Activated CD4-positive, alpha-beta T cell treated with anti-CD3 and anti-CD28 coated beads, Interleukin-2, amount 10 ng/mL, durations not matched to agents 24 days and 14 days (primary cell): ENCODE measurements at regions not wholly inside any gene's neighbourhood (a gene's known extent, or its start where the extent isn't known, plus 50 kb on each side); places are given as distances from the start of the nearest gene placed in this dataset.

Source experiments
- DNase-seq: peaks from one replicate; pipeline ENCODE4 v3.0.0; 2022
- H3K27ac Mint-ChIP-seq: one replicate; pipeline ENCODE4 v1.8.0; 2022; ENCODE audit warnings: mild to moderate bottlenecking, mixed read lengths
- H3K27me3 Mint-ChIP-seq: one replicate; pipeline ENCODE4 v1.8.0; 2022; ENCODE audit warnings: mixed read lengths
- H3K36me3 Mint-ChIP-seq: one replicate; pipeline ENCODE4 v1.8.0; 2022; ENCODE audit warnings: low read depth, mild to moderate bottlenecking, mixed read lengths
- H3K4me1 Mint-ChIP-seq: one replicate; pipeline ENCODE4 v1.8.0; 2021; ENCODE audit warnings: mixed read lengths
- H3K4me3 Mint-ChIP-seq: one replicate; pipeline ENCODE4 v1.8.0; 2022; ENCODE audit warnings: mild to moderate bottlenecking, moderate library complexity, mixed read lengths
- H3K9me3 Mint-ChIP-seq: one replicate; pipeline ENCODE4 v1.8.0; 2021; ENCODE audit warnings: mixed read lengths
- intact Hi-C: fragments of 100-400 bp; cut with micrococcal nuclease; formaldehyde crosslinking; loops from one replicate; pipeline ENCODE4 v1.15.1; 2023

DNA sequence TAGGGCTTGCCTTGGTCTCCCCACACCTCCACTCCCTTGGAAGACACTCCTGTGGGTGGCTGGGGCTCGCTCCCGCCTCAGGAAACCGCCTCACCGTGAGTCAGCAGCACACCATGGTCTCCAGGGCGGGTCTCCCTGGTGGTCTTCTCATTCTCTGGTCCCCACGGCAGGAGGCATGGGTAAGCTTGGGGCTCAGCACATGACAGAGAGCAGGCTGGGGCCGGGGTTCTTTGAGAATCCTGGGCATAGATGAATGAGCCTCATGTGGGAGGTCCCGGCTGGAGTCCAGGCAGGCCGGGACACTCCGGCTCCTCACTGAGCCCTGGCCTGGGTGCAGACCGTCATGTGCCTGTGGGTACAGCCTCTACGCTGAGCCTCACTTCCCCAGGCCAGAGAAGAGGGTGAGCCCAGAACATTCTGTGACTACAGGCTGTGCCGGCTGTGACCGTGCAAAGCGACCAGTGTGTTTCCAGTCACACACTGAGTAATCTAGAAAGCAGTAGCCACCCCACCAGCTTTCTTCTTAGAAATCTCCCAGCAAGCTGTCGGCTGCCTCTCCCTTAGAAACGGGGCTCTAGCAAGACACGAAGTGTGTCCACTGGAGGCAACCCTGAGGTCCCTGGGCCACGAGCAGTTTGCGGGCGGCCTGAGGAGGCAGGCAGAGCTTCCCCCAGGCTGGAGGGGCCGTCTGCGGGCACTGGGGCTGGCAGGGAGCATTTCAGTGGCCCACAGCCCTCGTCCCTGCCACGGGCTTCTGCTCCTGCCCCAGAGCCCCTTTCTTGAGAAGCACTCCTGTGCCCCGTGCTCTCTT lies 93.1 kb downstream of the RHOB start:
- intact Hi-C loops: no loop called here
- Mint-ChIP-seq H3K4me3 (no peak overlapping the region), H3K27ac (no peak overlapping the region), H3K36me3 (no peaks in the 10 kb centered on the region), H3K4me1 (no peaks in the 10 kb centered on the region), H3K9me3 (no peaks in the 10 kb centered on the region), H3K27me3 (no peaks in the 10 kb centered on the region)
- no peak for DNase-seq

GRCh38 chr2:20540587-20541293 lies 93.9 kb downstream of the RHOB start:
- Mint-ChIP-seq H3K4me1 (no peaks in the 10 kb centered on the region), H3K27ac (no peak overlapping the region), H3K27me3 (no peaks in the 10 kb centered on the region), H3K4me3 (no peak overlapping the region), H3K9me3 (no peaks in the 10 kb centered on the region), H3K36me3 (no peaks in the 10 kb centered on the region)
- DNase-seq: no peak
- intact Hi-C loops: no loop called here

- H3K27ac Mint-ChIP-seq: no peak overlapping the region
- no peaks in the 10 kb centered on the region for H3K9me3 Mint-ChIP-seq
- H3K4me3 Mint-ChIP-seq: no peak overlapping the region
- intact Hi-C loops: no loop called here
- no peaks in the 10 kb centered on the region for H3K4me1 Mint-ChIP-seq
- DNase-seq: no peak
- peaks cover 2% of the 10 kb centered on the region for H3K27me3 Mint-ChIP-seq
- H3K36me3 Mint-ChIP-seq: no peaks in the 10 kb centered on the region
Measured at GRCh38 chr2:20541294-20541640, 94.4 kb downstream of the RHOB start.

- Mint-ChIP-seq H3K27me3 (peaks cover 2% of the 10 kb centered on the region), H3K27ac (no peak overlapping the region), H3K36me3 (no peaks in the 10 kb centered on the region), H3K4me1 (no peaks in the 10 kb centered on the region), H3K9me3 (no peaks in the 10 kb centered on the region), H3K4me3 (no peak overlapping the region)
- intact Hi-C loops: no loop called here
- no peak for DNase-seq
Measured at GRCh38 chr2:20541651-20542050, 94.8 kb downstream of the RHOB start.

DNA sequence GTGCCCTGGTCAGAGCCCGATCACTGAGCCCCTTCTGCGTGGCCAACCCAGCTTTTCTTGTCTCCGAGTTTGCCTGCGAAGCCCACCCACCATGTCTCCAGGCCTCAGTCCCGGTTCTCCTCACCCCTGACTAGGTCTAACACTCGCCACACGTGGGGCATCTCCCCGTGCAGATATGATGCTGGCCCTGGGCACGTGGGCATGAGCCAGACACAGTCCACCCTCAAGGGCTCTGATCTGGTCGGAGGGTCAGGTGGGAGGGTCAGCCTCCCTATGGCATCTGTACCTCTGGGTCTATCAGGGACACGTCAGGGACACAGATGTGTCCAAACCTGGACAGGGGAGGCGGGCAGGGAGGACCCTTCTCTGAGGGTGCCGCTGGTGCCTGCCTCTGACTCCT lies 95.4 kb downstream of the RHOB start:
- Mint-ChIP-seq H3K27ac (no peak overlapping the region), H3K4me3 (no peak overlapping the region), H3K4me1 (no peaks in the 10 kb centered on the region), H3K9me3 (no peaks in the 10 kb centered on the region), H3K36me3 (no peaks in the 10 kb centered on the region), H3K27me3 (peaks cover 2% of the 10 kb centered on the region)
- intact Hi-C loops: no loop called here
- DNase-seq: no peak

DNA sequence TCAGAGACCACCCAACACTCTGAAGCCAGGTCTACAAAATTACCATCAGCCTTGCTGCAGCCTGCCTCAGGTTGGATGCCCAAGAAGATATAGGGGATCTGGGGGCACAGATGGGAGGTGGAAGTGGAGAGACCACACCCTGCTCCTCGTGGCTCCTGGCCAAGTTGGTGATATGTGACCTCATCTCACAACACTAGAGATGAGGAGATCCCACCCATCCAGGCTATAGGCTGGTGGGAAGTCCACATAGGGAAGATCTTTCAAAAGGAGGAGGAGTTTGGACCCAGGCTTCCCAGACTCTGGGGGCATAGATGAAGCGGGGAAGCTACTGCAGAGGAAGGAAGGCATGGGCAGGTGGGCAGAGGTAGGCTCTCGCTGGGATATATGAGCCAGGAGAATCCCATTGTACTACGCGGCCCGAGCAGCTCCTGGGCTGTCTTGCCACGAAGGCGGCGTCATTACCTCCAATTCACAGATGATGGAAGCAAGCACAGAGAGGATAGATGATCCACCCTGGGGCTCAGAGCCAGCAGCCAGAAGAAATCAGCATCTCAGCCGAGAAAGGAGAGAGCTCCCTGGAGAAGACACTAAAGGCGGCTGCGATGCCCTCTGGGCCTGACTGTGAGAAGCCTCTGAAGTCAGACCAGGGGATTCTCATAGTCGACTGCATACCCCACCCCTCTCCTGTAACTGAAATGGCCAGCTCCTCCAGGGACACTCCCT lies 96.0 kb downstream of the RHOB start:
- DNase-seq: no peak
- H3K9me3 Mint-ChIP-seq: no peaks in the 10 kb centered on the region
- H3K4me3 Mint-ChIP-seq: no peak overlapping the region
- H3K36me3 Mint-ChIP-seq: no peaks in the 10 kb centered on the region
- intact Hi-C loops: no loop called here
- no peak overlapping the region for H3K27ac Mint-ChIP-seq
- H3K27me3 Mint-ChIP-seq: peaks cover 4% of the 10 kb centered on the region
- no peaks in the 10 kb centered on the region for H3K4me1 Mint-ChIP-seq

DNA sequence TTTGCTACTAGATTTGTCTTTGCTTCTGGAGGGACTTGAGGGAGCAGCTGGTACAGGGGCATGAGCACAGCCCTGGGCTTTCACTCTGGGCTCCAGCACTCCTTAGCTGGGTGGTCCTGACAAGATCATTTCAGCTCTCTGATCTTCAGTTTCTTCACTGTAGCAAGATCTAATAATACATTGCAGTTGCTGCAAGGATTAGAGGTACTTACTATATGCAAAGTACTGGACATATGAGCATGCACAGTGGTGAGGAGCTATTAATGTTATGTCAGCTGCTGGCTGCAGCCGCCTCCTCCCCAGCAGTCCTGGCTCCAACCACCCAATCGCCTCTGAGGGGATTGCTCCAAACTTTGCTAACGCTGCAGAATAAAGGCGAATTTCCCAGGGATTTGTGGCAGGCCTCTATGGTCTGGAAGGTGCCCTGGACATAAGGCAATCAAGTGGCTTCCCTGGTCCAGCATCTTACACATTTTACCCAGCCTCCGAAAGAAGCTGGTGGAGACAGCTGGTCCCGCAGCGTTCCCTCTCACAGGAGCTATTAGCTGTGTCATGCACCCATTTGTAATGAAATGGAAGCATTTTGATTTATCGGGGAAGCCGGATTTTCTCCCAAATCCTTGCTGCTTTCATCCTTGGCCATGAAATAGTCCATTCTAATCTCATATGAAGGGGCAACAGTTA lies 96.7 kb downstream of the RHOB start:
- H3K27me3 Mint-ChIP-seq: peaks cover 4% of the 10 kb centered on the region
- H3K27ac Mint-ChIP-seq: no peak overlapping the region
- intact Hi-C loops: no loop called here
- no peaks in the 10 kb centered on the region for H3K9me3 Mint-ChIP-seq
- no peaks in the 10 kb centered on the region for H3K36me3 Mint-ChIP-seq
- H3K4me3 Mint-ChIP-seq: no peak overlapping the region
- DNase-seq: no peak
- H3K4me1 Mint-ChIP-seq: no peaks in the 10 kb centered on the region

DNA sequence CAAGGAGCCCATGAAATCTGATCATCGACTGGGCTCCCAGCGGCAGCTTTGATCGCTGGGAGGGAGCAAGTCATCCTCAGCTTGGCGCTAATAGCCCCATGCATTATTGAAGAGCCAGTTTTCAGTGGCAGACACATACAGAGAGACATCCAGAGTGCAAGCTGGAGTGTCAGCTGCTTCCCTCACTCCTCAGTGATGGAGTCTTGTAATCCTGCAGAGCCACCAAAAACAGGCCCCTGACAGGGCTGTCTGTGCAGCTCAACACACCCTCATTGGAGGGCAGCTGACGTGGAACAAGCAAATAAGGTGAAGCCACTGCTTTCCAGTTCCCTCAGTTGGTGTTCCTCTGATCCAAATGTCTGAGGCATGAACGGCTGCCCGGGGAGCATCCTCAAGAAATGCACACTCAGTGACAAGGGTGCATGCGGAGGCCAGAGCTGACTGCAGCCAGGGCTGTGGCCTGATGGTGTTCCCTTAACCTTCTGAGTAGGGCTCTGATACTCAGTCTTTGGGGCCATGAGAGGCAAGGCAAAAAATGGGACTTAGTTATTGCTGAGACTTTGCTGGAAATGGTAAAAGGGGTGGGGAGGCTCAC lies 97.4 kb downstream of the RHOB start:
- H3K36me3 Mint-ChIP-seq: no peaks in the 10 kb centered on the region
- DNase-seq: no peak
- H3K4me1 Mint-ChIP-seq: no peaks in the 10 kb centered on the region
- no peak overlapping the region for H3K4me3 Mint-ChIP-seq
- intact Hi-C loops: no loop called here
- H3K27me3 Mint-ChIP-seq: peaks cover 4% of the 10 kb centered on the region
- no peak overlapping the region for H3K27ac Mint-ChIP-seq
- H3K9me3 Mint-ChIP-seq: no peaks in the 10 kb centered on the region

GRCh38 chr2:20549144-20549543 lies 101.8 kb downstream of the HS1BP3 start:
- Mint-ChIP-seq H3K4me1 (peaks cover 2% of the 10 kb centered on the region), H3K9me3 (no peaks in the 10 kb centered on the region), H3K27me3 (peaks cover 4% of the 10 kb centered on the region), H3K4me3 (no peak overlapping the region), H3K36me3 (no peaks in the 10 kb centered on the region), H3K27ac (no peak overlapping the region)
- DNase-seq: no peak
- intact Hi-C loops: no loop called here

DNA sequence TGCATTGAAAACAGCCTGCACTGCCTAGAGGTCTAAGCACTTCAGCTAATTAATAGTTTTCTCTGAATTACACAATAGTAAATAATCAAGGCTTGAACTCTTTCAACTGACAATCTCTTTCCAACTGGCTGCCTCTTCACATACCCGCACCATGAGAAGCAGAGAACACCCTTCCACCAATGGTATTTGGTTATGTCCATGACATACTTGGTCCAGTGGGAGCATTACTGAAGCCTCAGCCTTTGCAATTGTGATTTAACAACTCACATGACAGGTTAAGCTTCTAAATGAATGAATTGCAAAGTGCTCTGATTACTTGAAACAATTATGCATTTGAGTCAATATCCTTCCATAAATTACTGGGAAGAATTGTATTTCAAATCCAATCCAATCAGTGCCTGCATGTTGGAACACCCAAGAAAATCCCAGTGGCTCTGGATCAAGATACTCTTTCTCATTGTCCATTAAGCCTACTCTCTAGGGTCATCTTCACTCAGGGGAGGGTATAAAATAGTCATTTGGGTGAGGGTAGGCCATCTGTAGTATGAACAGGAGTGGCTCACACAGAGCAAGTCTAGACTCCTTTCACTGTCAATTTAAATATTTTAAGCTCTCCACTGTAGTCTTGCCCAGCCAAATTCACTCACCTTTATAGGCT lies 101.1 kb downstream of the HS1BP3 start:
- Mint-ChIP-seq H3K4me1 (peaks cover 2% of the 10 kb centered on the region), H3K27me3 (peaks cover 4% of the 10 kb centered on the region), H3K9me3 (no peaks in the 10 kb centered on the region), H3K36me3 (no peaks in the 10 kb centered on the region), H3K27ac (no peak overlapping the region), H3K4me3 (no peak overlapping the region)
- intact Hi-C loops: no loop called here
- DNase-seq: no peak

GRCh38 chr2:20551260-20551944 lies 99.5 kb downstream of the HS1BP3 start:
- DNase-seq: no peak
- intact Hi-C loops: no loop called here
- Mint-ChIP-seq H3K27me3 (peaks cover 7% of the 10 kb centered on the region), H3K9me3 (no peaks in the 10 kb centered on the region), H3K27ac (no peak overlapping the region), H3K4me3 (no peak overlapping the region), H3K4me1 (peaks cover 2% of the 10 kb centered on the region), H3K36me3 (no peaks in the 10 kb centered on the region)

DNA sequence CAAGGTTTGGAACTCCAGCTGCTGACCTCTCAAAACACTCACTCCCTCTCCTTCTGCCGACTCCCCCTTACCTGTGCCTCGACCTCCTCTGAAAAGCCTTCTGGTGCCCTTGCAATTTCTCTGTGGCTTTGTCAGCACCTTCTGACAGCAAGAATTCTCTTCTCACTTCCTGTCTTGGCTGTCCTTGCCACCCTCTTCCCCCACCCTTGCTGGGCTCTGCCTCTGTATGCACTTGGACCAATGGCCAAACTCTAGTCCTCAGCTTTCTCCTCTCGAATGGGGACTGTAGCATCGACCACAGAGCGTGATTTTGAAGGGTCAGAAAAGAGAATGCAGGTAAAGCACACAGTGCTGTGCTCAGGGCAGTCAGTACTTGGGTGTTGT lies 99.0 kb downstream of the HS1BP3 start:
- H3K27ac Mint-ChIP-seq: no peak overlapping the region

DNA sequence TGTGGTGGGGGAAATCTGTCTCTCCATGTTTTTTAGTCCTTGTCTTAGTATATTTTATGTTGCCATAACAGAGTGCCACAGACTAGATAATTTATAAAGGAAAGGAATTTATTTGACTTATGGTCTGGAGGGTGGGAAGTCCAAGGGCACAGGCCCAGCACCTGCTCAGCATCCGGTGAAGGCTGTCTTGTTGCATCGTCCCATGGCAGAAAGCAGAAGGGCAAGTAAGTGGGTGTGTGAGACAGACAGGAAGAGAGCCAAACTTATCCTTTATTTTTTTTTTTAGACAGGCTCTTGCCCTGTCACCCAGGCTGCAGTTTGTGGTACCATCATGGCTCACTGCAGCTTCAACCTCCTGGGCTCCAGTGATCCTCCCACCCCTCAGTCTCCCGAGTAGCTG lies 98.1 kb downstream of the HS1BP3 start:
- H3K36me3 Mint-ChIP-seq: no peaks in the 10 kb centered on the region
- intact Hi-C loops: no loop called here
- H3K27ac Mint-ChIP-seq: no peak overlapping the region
- peaks cover 13% of the 10 kb centered on the region for H3K27me3 Mint-ChIP-seq
- no peaks in the 10 kb centered on the region for H3K9me3 Mint-ChIP-seq
- H3K4me1 Mint-ChIP-seq: peaks cover 2% of the 10 kb centered on the region
- no peak overlapping the region for H3K4me3 Mint-ChIP-seq
- DNase-seq: no peak

More for the DNA sequence above, 99.0 kb downstream of the HS1BP3 start:
- no peak overlapping the region for H3K4me3 Mint-ChIP-seq
- no peak for DNase-seq
- H3K9me3 Mint-ChIP-seq: no peaks in the 10 kb centered on the region
- peaks cover 10% of the 10 kb centered on the region for H3K27me3 Mint-ChIP-seq
- no peaks in the 10 kb centered on the region for H3K36me3 Mint-ChIP-seq
- intact Hi-C loops: no loop called here
- peaks cover 2% of the 10 kb centered on the region for H3K4me1 Mint-ChIP-seq
